Immature natural killer cell (primary cell): ENCODE measurements at regions not wholly inside any gene's neighbourhood (a gene's known extent, or its start where the extent isn't known, plus 50 kb on each side); places are given as distances from the start of the nearest gene placed in this dataset.

Source experiments
- DNase-seq, 3 donors: peaks; one replicate each; pipeline ENCODE4 v3.0.0; 2022; ENCODE audit warnings: mixed read lengths in 1 of 3
- H3K27ac Mint-ChIP-seq, 6 donors: one replicate each; pipeline ENCODE4 v1.8.0; 2020; ENCODE audit warnings: mixed read lengths in 6 of 6, mild to moderate bottlenecking in 5 of 6, inconsistent platforms in 4 of 6, moderate library complexity in 3 of 6
- H3K27me3 Mint-ChIP-seq, 3 donors: one replicate each; pipeline ENCODE4 v1.8.0; 2020 to 2021; ENCODE audit warnings: low read depth in 3 of 3, mild to moderate bottlenecking in 3 of 3, mixed read lengths in 3 of 3, moderate library complexity in 3 of 3, inconsistent platforms in 1 of 3
- H3K36me3 Mint-ChIP-seq, 3 donors: one replicate each; pipeline ENCODE4 v1.8.0; 2020; ENCODE audit warnings: mixed read lengths in 3 of 3, inconsistent platforms in 2 of 3, mild to moderate bottlenecking in 2 of 3
- H3K4me1 Mint-ChIP-seq, 2 donors: one replicate each; pipeline ENCODE4 v1.8.0; 2020; ENCODE audit warnings: inconsistent platforms in 2 of 2, mild to moderate bottlenecking in 2 of 2, mixed read lengths in 2 of 2, moderate library complexity in 1 of 2
- H3K4me3 Mint-ChIP-seq, 5 donors: one replicate each; pipeline ENCODE4 v1.8.0; 2020; ENCODE audit warnings: mild to moderate bottlenecking in 5 of 5, mixed read lengths in 5 of 5, inconsistent platforms in 3 of 5, moderate library complexity in 3 of 5
- H3K9me3 Mint-ChIP-seq, 6 donors: one replicate each; pipeline ENCODE4 v1.8.0; 2020; ENCODE audit warnings: mild to moderate bottlenecking in 6 of 6, mixed read lengths in 6 of 6, inconsistent platforms in 4 of 6, moderate library complexity in 3 of 6

DNA sequence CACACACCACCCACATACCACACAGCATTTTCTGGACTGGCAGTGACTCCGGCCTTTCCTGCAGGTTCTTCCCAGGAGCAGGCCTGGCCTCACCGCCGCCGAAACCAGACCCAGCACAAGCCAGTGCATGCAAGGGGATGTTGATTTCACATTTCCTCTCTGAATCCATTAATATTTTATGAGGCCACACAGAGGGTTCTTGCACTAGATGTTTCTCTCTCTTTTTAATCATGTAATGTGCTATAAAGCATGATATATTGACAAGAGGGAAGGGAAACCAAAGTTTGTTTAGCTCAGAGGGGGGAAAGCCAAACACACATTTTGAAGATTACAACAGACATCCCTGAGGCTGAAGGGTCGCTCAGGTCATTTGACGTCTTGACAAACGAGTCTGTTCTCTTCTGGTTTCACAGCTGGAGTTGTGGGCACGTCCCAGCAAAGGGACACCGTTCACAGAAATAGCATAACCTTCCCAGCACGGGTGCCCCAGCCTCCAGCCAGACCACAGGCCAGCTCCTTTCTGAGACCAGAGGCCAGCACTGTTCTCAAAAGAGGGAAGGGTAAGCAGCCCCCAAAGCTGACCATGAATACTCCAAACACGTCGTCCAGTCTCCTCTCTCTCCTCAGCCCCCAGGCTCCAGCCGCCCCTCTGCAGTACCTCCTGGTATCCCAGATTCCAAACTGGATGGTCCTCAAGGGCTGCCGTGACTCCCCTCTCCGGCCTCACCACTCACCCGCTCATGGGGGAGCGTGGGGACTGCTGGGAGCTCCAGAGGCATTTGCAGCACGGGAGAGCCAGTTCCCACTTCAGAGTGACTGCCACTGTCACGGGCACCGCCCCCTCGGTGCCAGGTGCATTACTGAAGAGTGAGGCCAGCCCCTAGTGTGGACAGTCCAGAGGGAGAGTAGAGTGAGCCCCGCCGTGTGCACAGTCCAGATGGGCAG, 340.3 kb upstream of the SALL3 start:
- Mint-ChIP-seq H3K4me1 (peaks cover 30 to 37% of the 10 kb centered on the region in 2 donors), H3K9me3 (peaks cover 0 to 14% (median 5%) of the 10 kb centered on the region in 6 donors), H3K36me3 (peaks cover 0 to 9% (median 0%) of the 10 kb centered on the region in 3 donors), H3K27me3 (peaks cover 0 to 5% (median 3%) of the 10 kb centered on the region in 3 donors), H3K4me3 (no peak overlapping the region), H3K27ac (peak overlapping the region in 1 of 6 donors; percentile 65)
- DNase-seq: no peak

DNA sequence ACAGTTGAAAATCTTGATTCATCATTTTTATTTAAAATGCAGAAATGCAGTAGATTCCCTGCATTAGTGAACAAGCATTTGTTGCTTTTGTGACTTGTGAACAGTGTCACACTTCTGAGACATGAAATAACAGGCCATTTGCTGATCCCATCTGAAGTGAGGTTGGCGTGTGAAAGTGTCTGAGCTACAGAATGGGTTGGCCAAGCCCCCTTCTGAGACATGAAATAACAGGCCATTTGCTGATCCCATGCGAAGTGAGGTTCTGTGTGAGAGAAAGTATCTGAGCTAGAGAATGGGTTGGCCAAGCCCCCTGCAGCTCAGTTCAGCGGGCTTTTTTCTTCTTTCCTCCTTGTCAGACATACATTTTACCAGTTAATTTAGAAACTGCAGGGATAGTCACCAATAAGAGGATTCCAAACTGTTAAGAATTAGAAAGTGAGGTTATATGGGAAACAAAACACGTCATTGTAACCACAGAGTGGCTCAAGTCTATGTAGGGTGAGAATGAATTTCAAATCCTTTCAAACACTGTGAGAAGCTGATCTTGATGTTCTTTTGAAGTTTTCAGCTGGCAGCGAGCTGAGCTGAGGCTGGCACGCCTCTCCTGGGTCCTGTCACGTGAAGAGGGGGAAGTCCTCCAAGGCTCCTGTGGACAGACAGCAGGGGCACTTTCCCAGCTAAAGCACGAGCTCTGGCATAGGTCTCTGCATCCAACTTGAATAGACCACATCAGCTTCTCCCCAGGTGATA, 339.2 kb upstream of the SALL3 start:
- Mint-ChIP-seq H3K27me3 (peaks cover 2 to 5% (median 3%) of the 10 kb centered on the region in 3 donors), H3K9me3 (peaks cover 0 to 14% (median 5%) of the 10 kb centered on the region in 6 donors), H3K4me3 (no peak overlapping the region), H3K36me3 (peaks cover 0 to 9% (median 0%) of the 10 kb centered on the region in 3 donors), H3K4me1 (peaks cover 23 to 41% of the 10 kb centered on the region in 2 donors), H3K27ac (no peak overlapping the region)
- DNase-seq: no peak

DNA sequence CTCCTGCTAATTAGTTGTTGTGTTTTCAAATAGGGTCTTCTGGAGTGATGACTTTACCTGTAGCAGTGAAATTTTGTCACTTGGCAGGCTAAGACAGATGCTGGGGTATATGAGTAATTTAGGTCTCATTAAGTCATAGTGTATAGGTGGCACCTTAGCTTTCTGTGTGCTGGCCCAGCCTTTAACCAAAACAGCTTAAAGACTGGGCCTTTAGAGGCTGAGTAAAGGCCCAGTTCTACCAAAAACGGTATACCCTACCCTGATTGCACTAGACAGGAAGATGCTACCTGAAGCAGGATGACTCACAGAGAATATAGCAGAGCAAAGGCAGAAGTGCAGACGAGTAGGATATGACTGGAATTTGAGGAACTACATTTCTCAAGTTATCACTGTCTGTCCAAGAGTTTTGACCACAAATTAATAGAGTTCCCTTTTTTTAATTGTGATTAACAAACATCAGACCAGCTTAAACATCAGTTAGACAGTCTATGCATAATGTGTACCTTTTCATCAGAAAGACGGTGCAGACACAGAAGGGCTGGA, 337.9 kb upstream of the SALL3 start:
- Mint-ChIP-seq H3K4me3 (peak overlapping the region in 1 of 5 donors; percentile 60), H3K27ac (peak overlapping the region in 3 of 6 donors; percentile 40 to 86 (median 81)), H3K27me3 (peaks cover 2 to 5% (median 2%) of the 10 kb centered on the region in 3 donors), H3K36me3 (no peaks in the 10 kb centered on the region), H3K9me3 (peaks cover 0 to 4% (median under 1%) of the 10 kb centered on the region in 6 donors), H3K4me1 (peaks cover 23 to 33% of the 10 kb centered on the region in 2 donors)
- DNase-seq: no peak

- DNase-seq: no peak
- H3K27me3 Mint-ChIP-seq: peaks cover 2 to 5% (median 4%) of the 10 kb centered on the region in 3 donors
- peak overlapping the region in 3 of 5 donors; percentile 19 to 68 (median 60) for H3K4me3 Mint-ChIP-seq
- peak overlapping the region in 5 of 6 donors; percentile 15 to 86 (median 74) for H3K27ac Mint-ChIP-seq
- H3K36me3 Mint-ChIP-seq: no peaks in the 10 kb centered on the region
- peaks cover 0 to 2% (median 0%) of the 10 kb centered on the region in 6 donors for H3K9me3 Mint-ChIP-seq
- H3K4me1 Mint-ChIP-seq: peaks cover 23 to 33% of the 10 kb centered on the region in 2 donors
Observed at GRCh38 chr18:78642296-78642951, 337.2 kb upstream of the SALL3 start.

DNA sequence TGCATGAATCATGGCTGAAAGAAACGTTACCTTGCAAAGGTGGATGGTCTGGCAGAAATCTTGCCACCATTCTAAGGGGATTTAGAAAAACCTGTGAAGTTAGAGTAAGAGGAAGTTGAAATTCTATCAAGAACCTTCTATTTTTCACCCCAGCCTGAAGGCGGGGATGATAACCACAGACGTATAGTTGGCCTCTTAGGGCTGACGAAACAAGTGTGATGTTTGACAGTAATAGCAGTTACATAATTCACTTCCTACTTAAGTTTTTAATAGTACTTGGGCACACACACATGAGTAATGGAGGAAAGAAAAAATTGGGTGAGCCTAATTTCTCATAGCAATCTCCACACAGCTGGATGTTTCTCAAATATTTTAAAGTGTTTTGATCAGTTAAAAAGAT, 336.6 kb upstream of the SALL3 start:
- H3K27ac Mint-ChIP-seq: peak overlapping the region in 5 of 6 donors; percentile 33 to 86 (median 72)
- peaks cover 23 to 33% of the 10 kb centered on the region in 2 donors for H3K4me1 Mint-ChIP-seq
- peaks cover 0 to 5% (median 0%) of the 10 kb centered on the region in 6 donors for H3K9me3 Mint-ChIP-seq
- H3K4me3 Mint-ChIP-seq: peak overlapping the region in 4 of 5 donors; percentile 19 to 68 (median 62)
- no peaks in the 10 kb centered on the region for H3K36me3 Mint-ChIP-seq
- peak; percentile 11 to 52 (median 21) for DNase-seq
- H3K27me3 Mint-ChIP-seq: peaks cover 2 to 5% (median 4%) of the 10 kb centered on the region in 3 donors

GRCh38 chr18:78643981-78644380, 335.6 kb upstream of the SALL3 start:
- peak overlapping the region in 3 of 6 donors; percentile 45 to 70 (median 59) for H3K27ac Mint-ChIP-seq
- H3K4me3 Mint-ChIP-seq: no peak overlapping the region
- peaks cover 2 to 9% (median 4%) of the 10 kb centered on the region in 3 donors for H3K27me3 Mint-ChIP-seq
- no peak for DNase-seq
- H3K36me3 Mint-ChIP-seq: no peaks in the 10 kb centered on the region
- peaks cover 23 to 33% of the 10 kb centered on the region in 2 donors for H3K4me1 Mint-ChIP-seq
- peaks cover 0 to 5% (median 0%) of the 10 kb centered on the region in 6 donors for H3K9me3 Mint-ChIP-seq

DNA sequence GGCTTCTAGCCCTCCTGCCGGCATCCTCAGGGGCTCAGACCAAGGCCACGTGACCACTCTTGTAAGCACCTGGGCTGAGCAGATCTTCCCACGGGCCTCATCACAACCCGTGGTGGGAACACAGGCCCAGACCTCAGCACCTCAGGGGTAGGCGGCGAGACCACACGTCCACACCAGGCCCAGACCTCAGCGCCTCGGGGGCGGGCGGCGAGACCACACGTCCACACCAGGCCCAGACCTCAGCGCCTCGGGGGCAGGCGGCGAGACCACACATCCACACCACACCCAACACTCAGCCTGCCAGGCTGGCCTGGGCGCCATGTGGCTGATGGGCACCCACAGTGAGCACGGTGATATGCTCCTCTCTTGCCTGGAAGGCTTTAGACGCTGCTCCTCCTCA, 334.4 kb upstream of the SALL3 start:
- Mint-ChIP-seq H3K4me3 (no peak overlapping the region), H3K27ac (no peak overlapping the region), H3K36me3 (no peaks in the 10 kb centered on the region), H3K4me1 (peaks cover 23 to 33% of the 10 kb centered on the region in 2 donors), H3K9me3 (peaks cover 0 to 5% (median 0%) of the 10 kb centered on the region in 6 donors), H3K27me3 (peaks cover 2 to 9% (median 4%) of the 10 kb centered on the region in 3 donors)
- DNase-seq: no peak

DNA sequence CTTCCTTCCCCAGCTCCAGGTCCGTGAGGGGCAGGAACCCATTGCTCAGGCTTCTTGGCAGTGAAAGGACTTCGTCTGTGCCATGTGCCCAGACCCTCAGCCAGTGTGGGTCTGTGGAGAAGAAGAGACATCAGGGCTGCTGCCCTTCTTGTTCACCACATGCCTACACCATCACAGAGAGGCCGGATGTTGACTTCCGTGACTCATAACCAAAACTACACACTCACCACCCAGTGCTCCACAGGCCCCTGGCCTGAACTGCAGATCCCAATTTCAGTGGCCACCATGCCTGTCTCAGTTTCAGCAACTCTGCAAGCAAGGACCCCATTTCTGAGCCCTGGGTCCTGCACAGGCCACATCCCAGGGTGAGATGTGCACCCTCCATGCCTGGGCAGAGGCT, 332.6 kb upstream of the SALL3 start:
- Mint-ChIP-seq H3K4me3 (peak overlapping the region in 1 of 5 donors; percentile 14), H3K9me3 (peaks cover 0 to 10% (median 3%) of the 10 kb centered on the region in 6 donors), H3K27me3 (peaks cover 2 to 9% (median 4%) of the 10 kb centered on the region in 3 donors), H3K27ac (peak overlapping the region in 2 of 6 donors; percentile 17 to 57), H3K4me1 (peaks cover 18 to 29% of the 10 kb centered on the region in 2 donors), H3K36me3 (no peaks in the 10 kb centered on the region)
- DNase-seq: peak in 1 of 3 donors; percentile 21

- peaks cover 2 to 9% (median 4%) of the 10 kb centered on the region in 3 donors for H3K27me3 Mint-ChIP-seq
- H3K36me3 Mint-ChIP-seq: peaks cover 0 to 3% (median 0%) of the 10 kb centered on the region in 3 donors
- H3K9me3 Mint-ChIP-seq: peaks cover 5 to 10% (median 8%) of the 10 kb centered on the region in 6 donors
- no peak overlapping the region for H3K4me3 Mint-ChIP-seq
- H3K27ac Mint-ChIP-seq: no peak overlapping the region
- H3K4me1 Mint-ChIP-seq: peaks cover 0 to 8% of the 10 kb centered on the region in 2 donors
- DNase-seq: no peak
Observed at GRCh38 chr18:78649421-78649820, 330.2 kb upstream of the SALL3 start.

- Mint-ChIP-seq H3K4me3 (no peak overlapping the region), H3K4me1 (peaks cover 0 to 3% of the 10 kb centered on the region in 2 donors), H3K9me3 (peaks cover 6 to 14% (median 10%) of the 10 kb centered on the region in 6 donors), H3K27me3 (peaks cover 1 to 4% (median 2%) of the 10 kb centered on the region in 3 donors), H3K36me3 (peaks cover 0 to 3% (median 0%) of the 10 kb centered on the region in 3 donors), H3K27ac (no peak overlapping the region)
- no peak for DNase-seq
Observed at GRCh38 chr18:78650926-78651325, 328.7 kb upstream of the SALL3 start.

DNA sequence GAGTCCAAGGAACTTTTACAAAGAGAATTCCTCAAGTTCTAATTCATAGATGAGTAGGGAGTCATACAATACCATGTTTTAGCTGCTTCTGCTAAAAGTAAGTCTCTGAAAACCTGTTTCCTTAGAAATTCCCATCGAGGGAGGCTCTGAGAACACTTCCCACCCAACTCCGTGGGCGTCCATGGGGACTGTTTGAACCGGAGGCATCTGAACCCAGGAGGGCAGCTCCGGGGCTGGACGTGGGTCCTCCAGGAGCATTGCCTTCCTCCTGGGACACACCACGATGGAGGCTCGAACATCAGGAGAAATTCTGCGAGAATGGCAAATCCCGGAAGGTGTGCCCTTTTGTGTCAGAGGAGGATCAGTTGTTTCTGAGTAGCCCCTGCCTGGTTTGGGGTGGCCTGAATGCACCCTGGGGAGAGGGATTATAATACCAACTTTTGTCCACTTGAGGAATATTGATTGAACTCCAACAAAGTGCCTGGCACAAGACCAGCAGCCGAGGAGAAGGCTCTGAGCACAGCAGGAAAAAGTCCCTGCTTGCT, 327.5 kb upstream of the SALL3 start:
- Mint-ChIP-seq H3K9me3 (peaks cover 8 to 14% (median 11%) of the 10 kb centered on the region in 6 donors), H3K4me3 (no peak overlapping the region), H3K36me3 (peaks cover 0 to 3% (median 0%) of the 10 kb centered on the region in 3 donors), H3K27me3 (peaks cover 0 to 4% (median 1%) of the 10 kb centered on the region in 3 donors), H3K4me1 (no peaks in the 10 kb centered on the region), H3K27ac (no peak overlapping the region)
- DNase-seq: no peak

GRCh38 chr18:78655921-78656320, 323.7 kb upstream of the SALL3 start:
- H3K36me3 Mint-ChIP-seq: peaks cover 0 to 3% (median 0%) of the 10 kb centered on the region in 3 donors
- H3K27me3 Mint-ChIP-seq: peaks cover 0 to 4% (median 0%) of the 10 kb centered on the region in 3 donors
- no peaks in the 10 kb centered on the region for H3K4me1 Mint-ChIP-seq
- H3K4me3 Mint-ChIP-seq: no peak overlapping the region
- no peak overlapping the region for H3K27ac Mint-ChIP-seq
- H3K9me3 Mint-ChIP-seq: peaks cover 4 to 14% (median 10%) of the 10 kb centered on the region in 6 donors
- no peak for DNase-seq
